ENCODE measurements at regions not wholly inside any gene's neighbourhood (a gene's known extent, or its start where the extent isn't known, plus 50 kb on each side); places are given as distances from the start of the nearest gene placed in this dataset.

DNA sequence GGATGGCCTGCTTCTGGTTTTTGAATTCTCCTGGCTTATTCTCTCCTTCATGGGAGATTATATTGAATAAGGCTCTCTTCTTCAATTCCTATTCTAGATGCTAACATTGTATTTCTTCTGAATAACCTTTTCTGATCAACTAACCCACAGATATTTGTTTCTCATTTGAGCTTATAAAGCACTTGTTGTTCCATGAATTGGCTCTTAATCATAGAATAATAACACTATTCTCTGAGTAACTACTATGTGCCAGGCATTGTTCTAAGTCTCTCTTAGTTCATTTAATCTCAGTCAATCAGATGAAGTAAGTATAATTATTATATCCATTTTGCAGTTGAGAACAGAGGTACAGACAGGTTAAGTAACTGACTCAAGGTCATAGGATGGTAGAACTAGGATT is 136.3 kb upstream of the MLIP start:
- TF ChIP-seq, protein P1, sequence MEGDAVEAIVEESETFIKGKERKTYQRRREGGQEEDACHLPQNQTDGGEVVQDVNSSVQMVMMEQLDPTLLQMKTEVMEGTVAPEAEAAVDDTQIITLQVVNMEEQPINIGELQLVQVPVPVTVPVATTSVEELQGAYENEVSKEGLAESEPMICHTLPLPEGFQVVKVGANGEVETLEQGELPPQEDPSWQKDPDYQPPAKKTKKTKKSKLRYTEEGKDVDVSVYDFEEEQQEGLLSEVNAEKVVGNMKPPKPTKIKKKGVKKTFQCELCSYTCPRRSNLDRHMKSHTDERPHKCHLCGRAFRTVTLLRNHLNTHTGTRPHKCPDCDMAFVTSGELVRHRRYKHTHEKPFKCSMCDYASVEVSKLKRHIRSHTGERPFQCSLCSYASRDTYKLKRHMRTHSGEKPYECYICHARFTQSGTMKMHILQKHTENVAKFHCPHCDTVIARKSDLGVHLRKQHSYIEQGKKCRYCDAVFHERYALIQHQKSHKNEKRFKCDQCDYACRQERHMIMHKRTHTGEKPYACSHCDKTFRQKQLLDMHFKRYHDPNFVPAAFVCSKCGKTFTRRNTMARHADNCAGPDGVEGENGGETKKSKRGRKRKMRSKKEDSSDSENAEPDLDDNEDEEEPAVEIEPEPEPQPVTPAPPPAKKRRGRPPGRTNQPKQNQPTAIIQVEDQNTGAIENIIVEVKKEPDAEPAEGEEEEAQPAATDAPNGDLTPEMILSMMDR (IDR thresholded peaks at IDR 0.05; ENCODE audit: insufficient read depth, low read length): no peak
- TF ChIP-seq GABPA (IDR thresholded peaks at IDR 0.05; ENCODE audit: low read depth): no peak
- TF ChIP-seq SPI1 (IDR thresholded peaks at IDR 0.05; ENCODE audit: borderline replicate concordance, low read depth): no peak
- no peak for TF ChIP-seq POLR2AphosphoS5 (IDR thresholded peaks at IDR 0.05; ENCODE audit: low read depth)
- TF ChIP-seq, protein P2, sequence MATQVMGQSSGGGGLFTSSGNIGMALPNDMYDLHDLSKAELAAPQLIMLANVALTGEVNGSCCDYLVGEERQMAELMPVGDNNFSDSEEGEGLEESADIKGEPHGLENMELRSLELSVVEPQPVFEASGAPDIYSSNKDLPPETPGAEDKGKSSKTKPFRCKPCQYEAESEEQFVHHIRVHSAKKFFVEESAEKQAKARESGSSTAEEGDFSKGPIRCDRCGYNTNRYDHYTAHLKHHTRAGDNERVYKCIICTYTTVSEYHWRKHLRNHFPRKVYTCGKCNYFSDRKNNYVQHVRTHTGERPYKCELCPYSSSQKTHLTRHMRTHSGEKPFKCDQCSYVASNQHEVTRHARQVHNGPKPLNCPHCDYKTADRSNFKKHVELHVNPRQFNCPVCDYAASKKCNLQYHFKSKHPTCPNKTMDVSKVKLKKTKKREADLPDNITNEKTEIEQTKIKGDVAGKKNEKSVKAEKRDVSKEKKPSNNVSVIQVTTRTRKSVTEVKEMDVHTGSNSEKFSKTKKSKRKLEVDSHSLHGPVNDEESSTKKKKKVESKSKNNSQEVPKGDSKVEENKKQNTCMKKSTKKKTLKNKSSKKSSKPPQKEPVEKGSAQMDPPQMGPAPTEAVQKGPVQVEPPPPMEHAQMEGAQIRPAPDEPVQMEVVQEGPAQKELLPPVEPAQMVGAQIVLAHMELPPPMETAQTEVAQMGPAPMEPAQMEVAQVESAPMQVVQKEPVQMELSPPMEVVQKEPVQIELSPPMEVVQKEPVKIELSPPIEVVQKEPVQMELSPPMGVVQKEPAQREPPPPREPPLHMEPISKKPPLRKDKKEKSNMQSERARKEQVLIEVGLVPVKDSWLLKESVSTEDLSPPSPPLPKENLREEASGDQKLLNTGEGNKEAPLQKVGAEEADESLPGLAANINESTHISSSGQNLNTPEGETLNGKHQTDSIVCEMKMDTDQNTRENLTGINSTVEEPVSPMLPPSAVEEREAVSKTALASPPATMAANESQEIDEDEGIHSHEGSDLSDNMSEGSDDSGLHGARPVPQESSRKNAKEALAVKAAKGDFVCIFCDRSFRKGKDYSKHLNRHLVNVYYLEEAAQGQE (IDR thresholded peaks at IDR 0.05; ENCODE audit: insufficient replicate concordance, low read depth): no peak
- Histone ChIP-seq H3K27ac (replicated peaks) (no peak overlapping the region), H3K4me3 (replicated peaks; ENCODE audit: insufficient read depth, low read length) (no peak overlapping the region), H3K27me3 (ENCODE audit: insufficient read depth, poor library complexity, severe bottlenecking) (peaks cover 2% of the 10 kb centered on the region)
- no peak for DNase-seq (ENCODE audit: low read depth in 1 of 2, low spot score in 1 of 2)

DNA sequence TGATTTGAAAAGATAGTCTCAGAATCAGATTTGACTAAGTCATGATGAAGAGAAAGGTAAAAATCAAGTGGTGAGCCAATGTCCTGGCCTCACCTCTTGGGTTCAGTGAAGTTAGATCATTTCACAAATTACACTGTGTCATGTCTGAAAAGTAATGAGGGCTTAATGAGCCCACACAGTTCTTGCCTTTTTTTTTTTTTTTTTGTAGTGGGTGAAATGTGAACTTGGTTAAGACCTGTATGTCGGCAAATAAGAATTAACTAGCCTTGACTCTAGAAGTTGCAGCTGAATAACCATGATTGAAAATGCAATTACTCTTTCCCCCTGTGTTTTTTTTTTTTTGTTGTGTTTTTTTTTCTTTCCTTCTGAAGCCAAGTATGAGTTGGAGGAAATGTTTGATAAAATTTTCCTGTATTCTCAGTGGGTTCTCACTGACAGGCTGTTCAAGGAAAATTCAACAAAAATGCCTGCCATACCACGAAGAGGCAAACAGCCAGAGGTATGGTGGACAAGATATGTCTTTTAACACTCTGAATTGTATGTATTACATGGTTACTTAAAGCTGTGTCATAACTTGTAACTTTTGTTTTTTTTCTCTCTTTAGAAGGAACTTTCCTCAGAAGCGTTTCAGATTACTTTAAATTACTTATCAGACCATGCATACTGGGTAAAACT is 135.2 kb upstream of the MLIP start:
- H3K4me3 ChIP-seq (replicated peaks; ENCODE audit: insufficient read depth, low read length): no peak overlapping the region
- no peak for TF ChIP-seq POLR2AphosphoS5 (IDR thresholded peaks at IDR 0.05; ENCODE audit: low read depth)
- TF ChIP-seq, protein P1 (IDR thresholded peaks at IDR 0.05; ENCODE audit: insufficient read depth, low read length): no peak
- no peaks in the 10 kb centered on the region for H3K27me3 ChIP-seq (ENCODE audit: insufficient read depth, poor library complexity, severe bottlenecking)
- DNase-seq (ENCODE audit: low read depth in 1 of 2, low spot score in 1 of 2): no peak
- no peak overlapping the region for H3K27ac ChIP-seq (replicated peaks)

DNA sequence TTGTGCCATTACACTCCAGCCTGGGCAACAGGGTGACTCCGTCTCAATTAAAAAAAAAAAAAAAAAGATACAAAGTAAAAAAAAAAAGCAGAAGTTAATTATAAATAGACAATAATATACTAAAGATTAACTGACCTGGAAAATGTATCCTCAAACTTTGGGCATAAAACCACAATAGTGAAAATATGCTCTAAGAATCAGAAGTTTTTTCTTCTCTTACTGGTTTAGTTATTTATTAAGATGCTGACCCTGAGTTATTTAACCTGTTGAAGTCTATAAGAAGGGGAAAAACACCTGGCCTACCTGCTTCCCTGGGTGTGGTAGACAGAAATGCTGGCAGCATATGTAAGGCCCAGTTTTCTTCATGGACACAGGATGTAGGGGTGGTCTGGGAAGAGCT is 133.7 kb upstream of the MLIP start:
- H3K4me3 ChIP-seq (replicated peaks; ENCODE audit: insufficient read depth, low read length): no peak overlapping the region
- H3K27ac ChIP-seq (replicated peaks): no peak overlapping the region
- TF ChIP-seq, protein P1 (IDR thresholded peaks at IDR 0.05; ENCODE audit: insufficient read depth, low read length): no peak
- TF ChIP-seq SPI1 (IDR thresholded peaks at IDR 0.05; ENCODE audit: borderline replicate concordance, low read depth) (no peak), GABPA (IDR thresholded peaks at IDR 0.05; ENCODE audit: low read depth) (no peak), POLR2AphosphoS5 (IDR thresholded peaks at IDR 0.05; ENCODE audit: low read depth) (no peak)
- TF ChIP-seq, protein P2 (IDR thresholded peaks at IDR 0.05; ENCODE audit: insufficient replicate concordance, low read depth): no peak
- H3K27me3 ChIP-seq (ENCODE audit: insufficient read depth, poor library complexity, severe bottlenecking): no peaks in the 10 kb centered on the region
- no peak for DNase-seq (ENCODE audit: low read depth in 1 of 2, low spot score in 1 of 2)

All from HL-60 (cell line).